ENCODE measurements at regions not wholly inside any gene's neighbourhood (a gene's known extent, or its start where the extent isn't known, plus 50 kb on each side); places are given as distances from the start of the nearest gene placed in this dataset.

- POLR2A ChIA-PET (ENCODE audit: partially characterized antibody) = no interaction called here
- no peak overlapping the region for H4K5ac ChIP-seq (ENCODE audit: insufficient read length, low read depth, low read length)
- H2AFZ ChIP-seq (ENCODE audit: low read length) = no peak overlapping the region
- no peak overlapping the region for H3K4ac ChIP-seq (replicated peaks; ENCODE audit: insufficient read length, low read depth, low read length)
- no peaks in the 10 kb centered on the region for H3K36me3 ChIP-seq (ENCODE audit: control insufficient read depth in 2 of 4, insufficient read depth in 4 of 4, low read length in 3 of 4)
- H3K4me1 ChIP-seq (replicated peaks in 1 of 4; ENCODE audit: control insufficient read depth in 3 of 4, insufficient read depth in 4 of 4, low read length in 3 of 4) = no peaks in the 10 kb centered on the region
- peaks cover 0 to 15% of the 10 kb centered on the region in 2 experiments for H4K20me1 ChIP-seq (replicated peaks in 1 of 2; ENCODE audit: control insufficient read depth in 1 of 2, insufficient read depth in 2 of 2, low read length in 2 of 2)
- H3K79me1 ChIP-seq (ENCODE audit: low read depth, low read length) = no peaks in the 10 kb centered on the region
- H4K8ac ChIP-seq (ENCODE audit: extremely low read depth, insufficient read depth, low read length) = no peak overlapping the region
- H3K27me3 ChIP-seq (replicated peaks in 1 of 4; ENCODE audit: control insufficient read depth in 3 of 4, extremely low read depth in 1 of 4, insufficient read depth in 3 of 4, low read length in 3 of 4) = peaks cover 70 to 100% (median 94%) of the 10 kb centered on the region in 4 experiments
- H3K23ac ChIP-seq (ENCODE audit: insufficient read length) = no peak overlapping the region
- no peak overlapping the region for H2BK5ac ChIP-seq (ENCODE audit: low read depth, low read length)
- H3K9ac ChIP-seq (replicated peaks in 1 of 4; ENCODE audit: extremely low read depth in 1 of 4, low read depth in 3 of 4, low read length in 3 of 4) = no peak overlapping the region
- no peak overlapping the region for H2BK15ac ChIP-seq (ENCODE audit: low read length)
- H3K18ac ChIP-seq (ENCODE audit: extremely low read depth, low read length) = no peak overlapping the region
- H3K14ac ChIP-seq (ENCODE audit: insufficient read length) = no peak overlapping the region
- FAIRE-seq = no peak
- no peak overlapping the region for H2BK12ac ChIP-seq (ENCODE audit: low read depth, low read length)
- no peak overlapping the region for H3K56ac ChIP-seq (replicated peaks; ENCODE audit: insufficient read length, low read depth, low read length)
- H3K9me3 ChIP-seq (ENCODE audit: insufficient read depth in 2 of 2, low read depth in 1 of 2, low read length in 1 of 2) = no peaks in the 10 kb centered on the region
- no peak overlapping the region for H3K4me3 ChIP-seq (ENCODE audit: extremely low read depth in 1 of 4, insufficient read depth in 2 of 4, low read depth in 3 of 4, low read length in 4 of 4)
- no peak overlapping the region for H2BK120ac ChIP-seq (replicated peaks; ENCODE audit: low read depth, low read length)
- no peak overlapping the region for H3K4me2 ChIP-seq (ENCODE audit: insufficient read depth in 1 of 2, low read depth in 2 of 2, low read length in 2 of 2)
- 86% methylated on average over 3 of the region's 3 CpGs; no CpG with 5 or more reads in 1 of the 2 experiments for WGBS, 2 experiments (ENCODE audit: extremely low coverage in 1 of 2, insufficient coverage in 1 of 2, insufficient read length in 1 of 2, insufficient replicate concordance in 2 of 2, low coverage in 1 of 2, low lambda C conversion rate in 2 of 2, missing lambda C conversion rate in 1 of 2)
- H2AK5ac ChIP-seq (ENCODE audit: low read depth, low read length) = no peak overlapping the region
- H2BK20ac ChIP-seq (ENCODE audit: low read length) = no peak overlapping the region
- CTCF ChIA-PET (ENCODE audit: partially characterized antibody) = interaction anchor here (0.6 to 4.4 kb wide), 10 partner anchors 9 to 1162 kb away, joined by 3 to 31 read pairs (median 4); no protein-coding TSS in a partner anchor
- no peak overlapping the region for H4K91ac ChIP-seq (replicated peaks; ENCODE audit: insufficient read length, low read length)
- H3K23me2 ChIP-seq (ENCODE audit: low read depth, low read length) = no peaks in the 10 kb centered on the region
- DNase-seq (ENCODE audit: low read depth in 1 of 2, low spot score in 2 of 2) = no peak
- no peaks in the 10 kb centered on the region for H3K79me2 ChIP-seq (ENCODE audit: control insufficient read depth in 1 of 2, insufficient read depth in 2 of 2, low read length in 2 of 2)
- no peak overlapping the region for H3K27ac ChIP-seq (ENCODE audit: low read depth, low read length)
- no peak for TF ChIP-seq ATF2 (IDR thresholded peaks at IDR 0.05; ENCODE audit: low read length)
- TF ChIP-seq KDM4A (IDR thresholded peaks at IDR 0.05; ENCODE audit: low read depth, low read length, severe bottlenecking) = no peak
- TF ChIP-seq CREB1 (IDR thresholded peaks at IDR 0.05) = no peak
- TF ChIP-seq EZH2 (IDR thresholded peaks at IDR 0.05; ENCODE audit: low read depth, low read length, severe bottlenecking) = no peak
- TF ChIP-seq POU5F1 (IDR thresholded peaks at IDR 0.05; ENCODE audit: low read depth, low read length) = no peak
- no peak for TF ChIP-seq TCF12 (IDR thresholded peaks at IDR 0.05; ENCODE audit: low read depth, low read length)
- no peak for TF ChIP-seq HDAC2 (IDR thresholded peaks at IDR 0.05; ENCODE audit: borderline replicate concordance in 1 of 2, low read depth in 2 of 2, low read length in 2 of 2)
- TF ChIP-seq JUND (IDR thresholded peaks at IDR 0.05; ENCODE audit: low read length) = no peak
- no peak for TF ChIP-seq CTCF (IDR thresholded peaks at IDR 0.05; ENCODE audit: control extremely low read depth in 1 of 3, insufficient read depth in 1 of 3, low read depth in 1 of 3, low read length in 3 of 3)
Measured at GRCh38 chr22:22397875-22398524, 110.5 kb downstream of the ZNF280B start.

Measured in H1 (cell line).